Ovary (tissue), 7 donors: ENCODE measurements at regions not wholly inside any gene's neighbourhood (a gene's known extent, or its start where the extent isn't known, plus 50 kb on each side); places are given as distances from the start of the nearest gene placed in this dataset.

Source experiments
- DNase-seq, 5 donors: peaks; one replicate each; pipeline ENCODE4 v3.0.0-alpha.2; 2019 to 2020
- H3K27ac ChIP-seq, 2 donors: fragments of 200-600 bp; one replicate each; pipeline versions ENCODE4 v1.5.1 to v1.8.0; 2019 to 2022
- H3K27me3 ChIP-seq: fragments of 200-600 bp; one replicate; pipeline ENCODE4 v1.8.0; 2022
- H3K36me3 ChIP-seq: fragments of 200-600 bp; sonication (generic); one replicate; pipeline ENCODE4 v1.5.1; 2019
- H3K4me1 ChIP-seq: one replicate; pipeline ENCODE4 v1.8.1; 2013; ENCODE audit warnings: mild to moderate bottlenecking, moderate library complexity; ENCODE audit not compliant: insufficient read depth
- H3K4me3 ChIP-seq: fragments of 200-600 bp; sonication (generic); one replicate; pipeline ENCODE4 v1.5.1; 2017
- H3K9me3 ChIP-seq, 2 donors: fragments of 200-600 bp in 1 of 2; sonication (generic) in 1 of 2; one replicate each; pipeline versions ENCODE4 v1.5.1 to v1.8.1; 2013 to 2019; ENCODE audit warnings: mild to moderate bottlenecking in 1 of 2, moderate library complexity in 1 of 2
- EP300 ChIP-seq: sonication (generic); formaldehyde crosslinking; IDR thresholded peaks from one replicate; pipeline ENCODE4 v1.6.1; 2017; ENCODE audit warnings: antibody characterized with exemption
- POLR2A ChIP-seq: fragments of 450-650 bp; IDR thresholded peaks from one replicate; pipeline ENCODE4 v1.6.1; 2017; ENCODE audit warnings: antibody characterized with exemption, mild to moderate bottlenecking, moderate library complexity
- WGBS, 3 donors: extraction: QIAGEN DNeasy Blood & Tissue Kit in 1 of 3; methylation state at CpG; one replicate each; pipeline versions ENCODE4 v1.1.5 to v1.1.7; 2013 to 2017; 5-methylcytosine and 5-hydroxymethylcytosine counted together
- intact Hi-C, 4 donors: fragments of 100-400 bp; cut with DNase I; formaldehyde crosslinking; loops; one replicate each; pipeline versions ENCODE4 v1.11.0 to v1.15.1; 2022 to 2023
- TF ChIP-seq, protein P1 (sequence below), 3 donors: fragments of 450-650 bp in 2 of 3; fragments of 200-600 bp in 1 of 3; IDR thresholded peaks; one replicate each; pipeline versions ENCODE4 v1.5.1 to v1.8.0; 2016 to 2022; ENCODE audit warnings: antibody characterized with exemption in 3 of 3, mild to moderate bottlenecking in 1 of 3
- donor health status: DM: no; HTN: no; CAD: no; lungs with moderate emphysema.
- donor health status: DM: no; HTN: no; CAD: no.
- donor health status: Bipolar disorder and iron deficiency.
- donor health status: DM: no; HTN: no; CAD: no.
- donor health status: DM: yes; HTN: yes; CAD: no.

DNA sequence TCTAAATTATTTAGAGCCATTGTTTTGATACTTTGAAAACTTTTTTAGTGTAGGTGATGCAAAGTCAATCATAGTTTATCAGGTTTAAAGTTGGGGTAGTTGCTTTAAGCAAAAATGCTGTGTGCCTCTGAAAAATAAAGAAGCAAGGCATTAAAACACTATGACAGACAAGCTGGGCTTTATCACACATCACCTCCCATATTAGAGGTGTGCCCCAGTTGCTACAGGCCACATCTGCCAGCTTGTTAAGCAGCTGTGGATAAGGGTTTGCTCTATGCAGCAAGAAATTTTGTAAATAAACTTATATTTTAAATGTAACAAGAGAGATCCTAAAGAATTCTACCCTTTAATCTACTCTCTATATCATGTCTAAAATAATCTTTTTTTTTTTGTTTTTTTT lies 255.8 kb downstream of the B3GLCT start:
- Histone ChIP-seq H3K27ac (no peak overlapping the region), H3K4me3 (no peak overlapping the region), H3K36me3 (no peaks in the 10 kb centered on the region), H3K4me1 (no peaks in the 10 kb centered on the region), H3K27me3 (no peaks in the 10 kb centered on the region), H3K9me3 (no peaks in the 10 kb centered on the region)
- TF ChIP-seq POLR2A (no peak), EP300 (no peak)
- TF ChIP-seq, protein P1, sequence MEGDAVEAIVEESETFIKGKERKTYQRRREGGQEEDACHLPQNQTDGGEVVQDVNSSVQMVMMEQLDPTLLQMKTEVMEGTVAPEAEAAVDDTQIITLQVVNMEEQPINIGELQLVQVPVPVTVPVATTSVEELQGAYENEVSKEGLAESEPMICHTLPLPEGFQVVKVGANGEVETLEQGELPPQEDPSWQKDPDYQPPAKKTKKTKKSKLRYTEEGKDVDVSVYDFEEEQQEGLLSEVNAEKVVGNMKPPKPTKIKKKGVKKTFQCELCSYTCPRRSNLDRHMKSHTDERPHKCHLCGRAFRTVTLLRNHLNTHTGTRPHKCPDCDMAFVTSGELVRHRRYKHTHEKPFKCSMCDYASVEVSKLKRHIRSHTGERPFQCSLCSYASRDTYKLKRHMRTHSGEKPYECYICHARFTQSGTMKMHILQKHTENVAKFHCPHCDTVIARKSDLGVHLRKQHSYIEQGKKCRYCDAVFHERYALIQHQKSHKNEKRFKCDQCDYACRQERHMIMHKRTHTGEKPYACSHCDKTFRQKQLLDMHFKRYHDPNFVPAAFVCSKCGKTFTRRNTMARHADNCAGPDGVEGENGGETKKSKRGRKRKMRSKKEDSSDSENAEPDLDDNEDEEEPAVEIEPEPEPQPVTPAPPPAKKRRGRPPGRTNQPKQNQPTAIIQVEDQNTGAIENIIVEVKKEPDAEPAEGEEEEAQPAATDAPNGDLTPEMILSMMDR (IDR thresholded peaks at IDR 0.05) = no peak
- no peak for DNase-seq
- intact Hi-C loops = no loop called here

DNA sequence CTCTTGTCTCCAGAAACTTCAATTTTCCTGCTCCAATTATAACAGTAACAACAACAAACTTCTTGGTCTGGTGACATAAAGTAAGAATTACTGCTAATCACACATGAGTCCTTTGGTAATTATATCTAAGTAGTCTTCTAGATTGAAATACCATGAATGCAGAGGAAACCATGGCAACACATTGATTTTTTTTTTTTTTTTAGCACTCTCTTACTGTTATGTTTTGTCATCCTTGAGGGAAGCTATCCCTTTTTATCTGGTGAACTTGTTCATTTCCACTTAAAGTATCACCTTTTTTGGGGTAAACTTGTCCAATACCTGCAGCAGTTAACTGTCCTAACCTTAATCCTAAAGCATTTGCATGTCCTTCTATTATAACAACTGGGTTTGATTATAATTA lies 256.3 kb downstream of the B3GLCT start:
- DNase-seq = no peak
- no peak overlapping the region for H3K27ac ChIP-seq
- H3K4me3 ChIP-seq = no peak overlapping the region
- no peaks in the 10 kb centered on the region for H3K4me1 ChIP-seq
- H3K9me3 ChIP-seq = no peaks in the 10 kb centered on the region
- intact Hi-C loops = no loop called here
- no peak for TF ChIP-seq POLR2A
- no peak for TF ChIP-seq EP300
- TF ChIP-seq, protein P1 (IDR thresholded peaks at IDR 0.05) = no peak
- H3K36me3 ChIP-seq = no peaks in the 10 kb centered on the region
- no peaks in the 10 kb centered on the region for H3K27me3 ChIP-seq

DNA sequence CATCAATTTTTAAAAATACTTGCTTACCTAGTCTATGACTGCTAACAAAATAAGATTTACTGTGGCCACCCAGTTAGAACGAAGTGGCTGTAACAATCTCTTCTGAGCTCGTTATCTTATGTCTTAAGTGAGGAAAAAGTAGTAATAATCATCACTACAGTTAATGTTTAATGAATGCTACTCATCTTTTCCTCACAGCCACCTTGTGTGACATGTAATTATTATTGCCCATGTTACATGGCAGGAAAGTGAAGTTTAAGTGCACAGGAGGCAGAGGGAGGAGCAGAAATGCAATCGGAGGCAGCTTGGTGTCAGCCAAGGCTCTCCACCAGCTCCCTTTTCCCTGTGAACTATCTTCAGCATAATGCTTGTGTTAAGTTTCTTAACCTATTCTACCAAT lies 260.3 kb downstream of the B3GLCT start:
- intact Hi-C loops = no loop called here
- H3K4me1 ChIP-seq = no peaks in the 10 kb centered on the region
- WGBS, 3 donors = 50 to 54% (median 53%) methylated on average over 3 of the region's 3 CpGs
- no peaks in the 10 kb centered on the region for H3K36me3 ChIP-seq
- H3K9me3 ChIP-seq = no peaks in the 10 kb centered on the region
- H3K4me3 ChIP-seq = no peak overlapping the region
- TF ChIP-seq, protein P1 (IDR thresholded peaks at IDR 0.05) = no peak
- TF ChIP-seq POLR2A = no peak
- no peak for TF ChIP-seq EP300
- H3K27ac ChIP-seq = no peak overlapping the region
- no peaks in the 10 kb centered on the region for H3K27me3 ChIP-seq
- no peak for DNase-seq

DNA sequence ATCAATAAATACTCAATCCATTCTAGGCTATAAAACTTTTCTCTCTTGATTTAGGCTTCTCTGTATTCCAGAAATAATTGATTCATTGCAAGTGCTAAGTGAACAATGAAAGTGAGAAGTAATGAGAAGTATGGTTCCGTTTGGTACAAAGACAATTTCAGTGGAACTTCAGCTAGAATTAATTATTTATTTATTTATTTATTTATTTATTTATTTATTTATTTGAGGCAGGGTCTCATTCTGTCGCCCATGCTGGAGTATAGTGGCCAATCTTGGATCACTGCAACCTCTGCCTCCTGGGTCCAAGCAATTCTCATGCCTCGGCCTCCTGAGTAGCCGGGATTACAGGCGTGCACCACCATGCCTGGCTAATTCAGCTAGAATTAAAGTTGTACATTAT lies 262.1 kb downstream of the B3GLCT start:
- Histone ChIP-seq H3K4me1 (no peaks in the 10 kb centered on the region), H3K9me3 (no peaks in the 10 kb centered on the region), H3K27me3 (no peaks in the 10 kb centered on the region), H3K27ac (no peak overlapping the region), H3K4me3 (no peak overlapping the region), H3K36me3 (no peaks in the 10 kb centered on the region)
- TF ChIP-seq, protein P1 (IDR thresholded peaks at IDR 0.05) = no peak
- TF ChIP-seq EP300 = no peak
- no peak for TF ChIP-seq POLR2A
- no peak for DNase-seq
- intact Hi-C loops = no loop called here
- WGBS, 3 donors = 89 to 95% (median 92%) methylated on average over 5 of the region's 5 CpGs

DNA sequence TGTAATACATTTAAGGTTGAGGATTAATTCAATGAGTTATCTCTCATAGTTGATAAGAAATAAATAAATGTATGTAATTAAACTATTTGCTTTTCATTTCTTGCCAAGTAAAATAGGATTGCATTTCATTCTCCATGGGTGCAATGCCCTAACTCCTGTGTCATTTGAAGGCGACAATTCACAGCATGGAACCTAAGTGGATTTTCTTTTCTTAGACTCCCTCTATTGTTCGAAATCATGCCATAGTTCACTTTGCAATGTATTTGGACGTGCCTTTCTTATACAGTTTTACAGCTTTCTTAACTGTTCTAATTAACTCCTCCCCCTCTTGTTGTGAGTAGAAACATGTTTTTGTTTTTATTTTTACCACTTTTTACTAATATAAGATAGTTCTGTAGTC lies 263.0 kb downstream of the B3GLCT start:
- Histone ChIP-seq H3K36me3 (no peaks in the 10 kb centered on the region), H3K9me3 (no peaks in the 10 kb centered on the region), H3K4me1 (no peaks in the 10 kb centered on the region), H3K27me3 (no peaks in the 10 kb centered on the region), H3K4me3 (no peak overlapping the region), H3K27ac (no peak overlapping the region)
- intact Hi-C loops = no loop called here
- TF ChIP-seq POLR2A = no peak
- TF ChIP-seq, protein P1 (IDR thresholded peaks at IDR 0.05) = no peak
- TF ChIP-seq EP300 = no peak
- DNase-seq = no peak
- WGBS, 3 donors = 85 to 89% (median 86%) methylated on average over 3 of the region's 3 CpGs
